ENCODE measurements at regions not wholly inside any gene's neighbourhood (a gene's known extent, or its start where the extent isn't known, plus 50 kb on each side); places are given as distances from the start of the nearest gene placed in this dataset.

GRCh38 chr20:7693761-7694160, 246.5 kb downstream of the HAO1 start:
- TF ChIP-seq, protein P1, sequence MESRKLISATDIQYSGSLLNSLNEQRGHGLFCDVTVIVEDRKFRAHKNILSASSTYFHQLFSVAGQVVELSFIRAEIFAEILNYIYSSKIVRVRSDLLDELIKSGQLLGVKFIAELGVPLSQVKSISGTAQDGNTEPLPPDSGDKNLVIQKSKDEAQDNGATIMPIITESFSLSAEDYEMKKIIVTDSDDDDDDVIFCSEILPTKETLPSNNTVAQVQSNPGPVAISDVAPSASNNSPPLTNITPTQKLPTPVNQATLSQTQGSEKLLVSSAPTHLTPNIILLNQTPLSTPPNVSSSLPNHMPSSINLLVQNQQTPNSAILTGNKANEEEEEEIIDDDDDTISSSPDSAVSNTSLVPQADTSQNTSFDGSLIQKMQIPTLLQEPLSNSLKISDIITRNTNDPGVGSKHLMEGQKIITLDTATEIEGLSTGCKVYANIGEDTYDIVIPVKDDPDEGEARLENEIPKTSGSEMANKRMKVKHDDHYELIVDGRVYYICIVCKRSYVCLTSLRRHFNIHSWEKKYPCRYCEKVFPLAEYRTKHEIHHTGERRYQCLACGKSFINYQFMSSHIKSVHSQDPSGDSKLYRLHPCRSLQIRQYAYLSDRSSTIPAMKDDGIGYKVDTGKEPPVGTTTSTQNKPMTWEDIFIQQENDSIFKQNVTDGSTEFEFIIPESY (IDR thresholded peaks at IDR 0.05) = no peak
- TF ChIP-seq TAF1 (conservative IDR thresholded peaks at IDR 0.05) (no peak), EGR1 (IDR thresholded peaks at IDR 0.05; ENCODE audit: low read depth in 2 of 2) (no peak), RXRA (IDR thresholded peaks at IDR 0.05) (no peak), NR2F2 (IDR thresholded peaks at IDR 0.05) (no peak), JUND (IDR thresholded peaks at IDR 0.05) (no peak), HNF4G (IDR thresholded peaks at IDR 0.05) (no peak), ATF3 (IDR thresholded peaks at IDR 0.05) (no peak)
- no peak overlapping the region for H3K27ac ChIP-seq (ENCODE audit: low read depth in 1 of 2, low read length in 2 of 2)

DNA sequence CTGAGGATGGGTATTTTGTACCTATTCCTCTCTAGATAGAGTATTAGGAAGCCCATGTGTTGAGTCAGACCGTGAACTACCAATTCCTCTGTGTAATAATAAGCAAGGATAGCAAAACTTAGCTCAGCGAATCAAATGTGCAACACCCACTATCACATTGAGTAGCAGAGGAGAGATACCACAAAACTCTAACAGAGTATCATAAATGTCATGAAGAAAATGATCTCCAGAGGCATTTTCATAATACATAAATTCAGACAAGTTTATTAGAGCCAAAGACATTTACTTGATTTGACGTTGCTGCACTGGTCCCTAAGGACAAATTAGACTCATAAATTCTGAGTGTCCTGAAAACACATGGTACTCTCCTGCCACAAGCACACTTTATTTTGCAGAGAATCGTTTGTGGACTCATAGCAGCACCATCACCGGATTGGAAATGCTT, 245.2 kb downstream of the HAO1 start:
- H3K4me1 ChIP-seq (ENCODE audit: control insufficient read depth in 4 of 4, insufficient read depth in 4 of 4, low read length in 3 of 4) = no peaks in the 10 kb centered on the region
- DNase-seq (ENCODE audit: low spot score) = no peak
- H3K36me3 ChIP-seq (ENCODE audit: control insufficient read depth in 4 of 4, insufficient read depth in 3 of 4, low read depth in 1 of 4, low read length in 3 of 4) = no peaks in the 10 kb centered on the region
- no peak overlapping the region for H3K4me3 ChIP-seq (ENCODE audit: low read depth in 1 of 3, low read length in 3 of 3)
- WGBS = 85% methylated on average over 5 of the region's 5 CpGs
- H3K27me3 ChIP-seq (ENCODE audit: control insufficient read depth in 4 of 4, insufficient read depth in 4 of 4, low read length in 3 of 4) = no peaks in the 10 kb centered on the region
- TF ChIP-seq FOXA1 (IDR thresholded peaks at IDR 0.05) = no peak
- no peak for TF ChIP-seq ATF3 (IDR thresholded peaks at IDR 0.05)
- TF ChIP-seq, protein P1 (IDR thresholded peaks at IDR 0.05) = no peak
- TF ChIP-seq TAF1 (conservative IDR thresholded peaks at IDR 0.05) = no peak
- no peak for TF ChIP-seq JUND (IDR thresholded peaks at IDR 0.05)
- TF ChIP-seq, protein P2, sequence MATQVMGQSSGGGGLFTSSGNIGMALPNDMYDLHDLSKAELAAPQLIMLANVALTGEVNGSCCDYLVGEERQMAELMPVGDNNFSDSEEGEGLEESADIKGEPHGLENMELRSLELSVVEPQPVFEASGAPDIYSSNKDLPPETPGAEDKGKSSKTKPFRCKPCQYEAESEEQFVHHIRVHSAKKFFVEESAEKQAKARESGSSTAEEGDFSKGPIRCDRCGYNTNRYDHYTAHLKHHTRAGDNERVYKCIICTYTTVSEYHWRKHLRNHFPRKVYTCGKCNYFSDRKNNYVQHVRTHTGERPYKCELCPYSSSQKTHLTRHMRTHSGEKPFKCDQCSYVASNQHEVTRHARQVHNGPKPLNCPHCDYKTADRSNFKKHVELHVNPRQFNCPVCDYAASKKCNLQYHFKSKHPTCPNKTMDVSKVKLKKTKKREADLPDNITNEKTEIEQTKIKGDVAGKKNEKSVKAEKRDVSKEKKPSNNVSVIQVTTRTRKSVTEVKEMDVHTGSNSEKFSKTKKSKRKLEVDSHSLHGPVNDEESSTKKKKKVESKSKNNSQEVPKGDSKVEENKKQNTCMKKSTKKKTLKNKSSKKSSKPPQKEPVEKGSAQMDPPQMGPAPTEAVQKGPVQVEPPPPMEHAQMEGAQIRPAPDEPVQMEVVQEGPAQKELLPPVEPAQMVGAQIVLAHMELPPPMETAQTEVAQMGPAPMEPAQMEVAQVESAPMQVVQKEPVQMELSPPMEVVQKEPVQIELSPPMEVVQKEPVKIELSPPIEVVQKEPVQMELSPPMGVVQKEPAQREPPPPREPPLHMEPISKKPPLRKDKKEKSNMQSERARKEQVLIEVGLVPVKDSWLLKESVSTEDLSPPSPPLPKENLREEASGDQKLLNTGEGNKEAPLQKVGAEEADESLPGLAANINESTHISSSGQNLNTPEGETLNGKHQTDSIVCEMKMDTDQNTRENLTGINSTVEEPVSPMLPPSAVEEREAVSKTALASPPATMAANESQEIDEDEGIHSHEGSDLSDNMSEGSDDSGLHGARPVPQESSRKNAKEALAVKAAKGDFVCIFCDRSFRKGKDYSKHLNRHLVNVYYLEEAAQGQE (IDR thresholded peaks at IDR 0.05) = no peak
- H3K27ac ChIP-seq (ENCODE audit: low read depth in 1 of 2, low read length in 2 of 2) = no peak overlapping the region
- no peak overlapping the region for H3K9ac ChIP-seq (ENCODE audit: low read depth in 1 of 2, low read length in 2 of 2)
- H3K9me3 ChIP-seq (ENCODE audit: control insufficient read depth in 4 of 4, low read length in 3 of 4) = no peaks in the 10 kb centered on the region

More at GRCh38 chr20:7693761-7694160, 246.5 kb downstream of the HAO1 start:
- Histone ChIP-seq H3K27me3 (ENCODE audit: control insufficient read depth in 4 of 4, insufficient read depth in 4 of 4, low read length in 3 of 4) (no peaks in the 10 kb centered on the region), H3K9ac (ENCODE audit: low read depth in 1 of 2, low read length in 2 of 2) (no peak overlapping the region), H3K4me1 (ENCODE audit: control insufficient read depth in 4 of 4, insufficient read depth in 4 of 4, low read length in 3 of 4) (no peaks in the 10 kb centered on the region), H3K4me3 (ENCODE audit: low read depth in 1 of 3, low read length in 3 of 3) (no peak overlapping the region), H3K36me3 (ENCODE audit: control insufficient read depth in 4 of 4, insufficient read depth in 3 of 4, low read depth in 1 of 4, low read length in 3 of 4) (no peaks in the 10 kb centered on the region), H3K9me3 (ENCODE audit: control insufficient read depth in 4 of 4, low read length in 3 of 4) (no peaks in the 10 kb centered on the region)
- no peak for DNase-seq (ENCODE audit: low spot score)

All from liver (tissue), 7 donors.